ENCODE measurements at regions not wholly inside any gene's neighbourhood (a gene's known extent, or its start where the extent isn't known, plus 50 kb on each side); places are given as distances from the start of the nearest gene placed in this dataset.

DNA sequence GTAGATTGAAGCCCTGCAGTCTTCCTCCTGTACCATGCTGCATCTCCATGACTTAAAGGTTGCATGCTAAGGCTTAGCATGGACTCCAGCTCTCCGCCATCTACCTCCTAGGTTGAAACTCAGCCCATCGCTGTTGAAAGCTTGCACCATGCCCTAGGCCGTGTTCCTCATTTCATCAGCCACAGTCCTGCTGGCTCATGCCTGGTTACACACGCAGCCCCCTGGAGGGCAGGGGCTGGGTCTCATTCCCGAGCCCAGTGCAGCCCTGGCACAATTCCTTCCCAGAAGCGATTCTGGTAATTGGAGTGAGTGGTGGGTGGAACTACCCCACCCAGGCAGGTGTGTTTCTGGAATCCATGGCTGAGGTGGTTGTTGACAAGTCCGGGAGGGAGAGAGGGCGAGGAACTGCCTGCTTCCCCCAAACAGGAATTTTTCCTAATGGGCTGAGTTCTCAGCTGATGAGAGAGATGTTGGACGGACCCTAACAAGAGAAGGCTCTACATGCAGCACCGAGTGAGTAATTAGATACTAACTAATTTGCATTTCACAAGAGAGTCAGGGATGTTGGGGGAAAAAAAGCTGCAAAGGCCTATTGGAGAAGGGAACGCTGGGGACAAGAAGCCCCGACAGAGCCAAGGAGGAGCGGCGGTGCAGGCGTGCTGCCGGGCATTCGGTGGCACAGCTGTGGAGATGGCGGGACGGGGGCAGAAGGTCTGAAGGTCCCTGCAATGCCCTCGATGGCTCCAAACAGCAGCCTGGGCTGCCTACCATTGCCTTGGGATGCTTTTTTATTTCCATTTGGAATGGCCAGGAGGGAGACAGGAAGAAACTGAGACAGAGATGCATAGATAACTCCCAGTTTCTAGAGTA, 92.3 kb upstream of the TLE3 start:
- H3K27ac ChIP-seq = no peak overlapping the region
- intact Hi-C loops (cut with DNase I) = loop anchor here in 1 of 10 donors (10.0 kb wide), 1 partner anchor 135 kb away; no protein-coding TSS in a partner anchor
- H3K9me3 ChIP-seq = peaks cover 0 to 14% (median 5%) of the 10 kb centered on the region in 12 donors
- H3K27me3 ChIP-seq = no peaks in the 10 kb centered on the region
- no peak for ATAC-seq
- no peak overlapping the region for H3K4me3 ChIP-seq
- DNase-seq = no peak
- H3K36me3 ChIP-seq = no peaks in the 10 kb centered on the region
- WGBS, 4 donors = 89 to 93% (median 91%) methylated on average over 20 of the region's 20 CpGs
- peaks cover 0 to 7% (median 0%) of the 10 kb centered on the region in 12 donors for H3K4me1 ChIP-seq
- TF ChIP-seq CTCF (IDR thresholded peaks at IDR 0.05) (no peak), POLR2A (IDR thresholded peaks at IDR 0.05) (no peak)

- no peak for DNase-seq
- intact Hi-C loops (cut with DNase I) = loop anchor here in 1 of 10 donors (10.0 kb wide), 1 partner anchor 137 kb away; no protein-coding TSS in a partner anchor
- Histone ChIP-seq H3K27me3 (no peaks in the 10 kb centered on the region), H3K4me3 (no peak overlapping the region), H3K9me3 (peaks cover 0 to 14% (median 5%) of the 10 kb centered on the region in 12 donors), H3K4me1 (peaks cover 0 to 7% (median 0%) of the 10 kb centered on the region in 12 donors), H3K36me3 (no peaks in the 10 kb centered on the region), H3K27ac (no peak overlapping the region)
- TF ChIP-seq CTCF (IDR thresholded peaks at IDR 0.05) (no peak), POLR2A (IDR thresholded peaks at IDR 0.05) (no peak)
- no peak for ATAC-seq
- 93 to 98% (median 98%) methylated on average over 4 of the region's 4 CpGs for WGBS, 4 donors
Measured at GRCh38 chr15:70188286-70188685, 90.6 kb upstream of the TLE3 start.

DNA sequence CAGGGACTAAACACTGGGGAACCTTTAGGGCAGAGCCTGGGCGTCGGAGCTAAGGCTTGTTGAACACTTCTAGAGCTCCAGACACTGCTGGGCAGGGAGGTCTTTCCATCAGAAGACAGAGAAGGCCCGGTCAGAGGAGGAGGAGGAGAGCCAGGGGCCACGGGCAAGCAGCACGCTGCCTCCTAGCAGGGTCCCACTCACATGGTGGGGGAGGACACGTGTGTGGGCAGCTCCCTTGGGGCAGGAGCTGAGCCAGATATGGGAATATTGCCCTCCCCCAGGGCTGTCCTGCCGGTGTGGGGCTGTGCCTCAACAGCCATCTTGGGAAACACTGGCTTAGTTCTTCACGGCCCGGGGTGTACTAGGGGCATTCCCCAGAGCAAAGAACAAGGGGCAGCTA, 89.6 kb upstream of the TLE3 start:
- Histone ChIP-seq H3K9me3 (peaks cover 0 to 13% (median 5%) of the 10 kb centered on the region in 12 donors), H3K36me3 (no peaks in the 10 kb centered on the region), H3K27ac (no peak overlapping the region), H3K4me3 (no peak overlapping the region), H3K27me3 (no peaks in the 10 kb centered on the region), H3K4me1 (peaks cover 0 to 7% (median 0%) of the 10 kb centered on the region in 12 donors)
- intact Hi-C loops (cut with DNase I) = loop anchor here in 1 of 10 donors (10.0 kb wide), 1 partner anchor 137 kb away; no protein-coding TSS in a partner anchor
- no peak for TF ChIP-seq CTCF (IDR thresholded peaks at IDR 0.05)
- TF ChIP-seq POLR2A (IDR thresholded peaks at IDR 0.05) = no peak
- no peak for DNase-seq
- no peak for ATAC-seq
- WGBS, 4 donors = 84 to 89% (median 87%) methylated on average over 8 to 9 of the region's 9 CpGs

DNA sequence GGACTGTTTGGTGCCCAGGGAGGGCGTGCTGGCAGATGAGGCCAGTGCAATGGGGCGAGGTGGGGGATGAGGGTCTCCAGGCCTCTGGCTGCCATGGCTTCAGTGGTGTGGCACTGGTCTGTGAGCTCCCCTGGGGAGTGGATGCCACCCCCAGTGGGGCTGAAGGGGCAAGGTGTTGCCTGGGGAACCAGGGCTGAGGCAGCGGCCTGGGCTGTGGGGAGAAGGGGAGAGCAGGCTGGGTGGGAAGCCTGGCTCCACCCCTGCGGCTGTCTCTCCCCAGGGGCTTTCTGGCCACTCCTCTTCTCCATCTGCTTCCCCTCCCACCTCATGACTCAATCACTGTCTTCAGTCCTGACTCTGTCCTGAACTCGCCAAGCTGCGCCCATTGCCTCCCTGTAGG, 88.4 kb upstream of the TLE3 start:
- intact Hi-C loops (cut with DNase I) = loop anchor here in 1 of 10 donors (10.0 kb wide), 1 partner anchor 139 kb away; no protein-coding TSS in a partner anchor
- H3K36me3 ChIP-seq = no peaks in the 10 kb centered on the region
- no peak for DNase-seq
- no peak for TF ChIP-seq CTCF (IDR thresholded peaks at IDR 0.05)
- no peak for TF ChIP-seq POLR2A (IDR thresholded peaks at IDR 0.05)
- H3K4me1 ChIP-seq = peaks cover 0 to 7% (median 0%) of the 10 kb centered on the region in 12 donors
- WGBS, 4 donors = 88 to 94% (median 91%) methylated on average over 6 of the region's 6 CpGs
- no peaks in the 10 kb centered on the region for H3K27me3 ChIP-seq
- no peak for ATAC-seq
- peaks cover 0 to 1% (median 0%) of the 10 kb centered on the region in 12 donors for H3K9me3 ChIP-seq
- H3K27ac ChIP-seq = no peak overlapping the region
- no peak overlapping the region for H3K4me3 ChIP-seq

Data from heart left ventricle (tissue), 16 donors.